Chondrocyte (in vitro differentiated cells): ENCODE measurements at regions not wholly inside any gene's neighbourhood (a gene's known extent, or its start where the extent isn't known, plus 50 kb on each side); places are given as distances from the start of the nearest gene placed in this dataset.

Experiments
- DNase-seq: peaks from one replicate; pipeline ENCODE4 v3.0.0; 2021; ENCODE audit warnings: mixed read lengths, low spot score
- H3K27ac Mint-ChIP-seq: one replicate; pipeline ENCODE4 v1.8.0; 2021; ENCODE audit warnings: mild to moderate bottlenecking, moderate library complexity, mixed read lengths; ENCODE audit not compliant: unreplicated experiment
- H3K27me3 Mint-ChIP-seq: 2 replicates; pipeline ENCODE4 v1.8.0; 2021; ENCODE audit warnings: low read depth, mixed read lengths
- H3K36me3 Mint-ChIP-seq: 2 replicates; pipeline ENCODE4 v1.8.0; 2021; ENCODE audit warnings: low read depth, mixed read lengths
- H3K4me1 Mint-ChIP-seq: 2 replicates; pipeline ENCODE4 v1.8.0; 2021; ENCODE audit warnings: low read depth, mild to moderate bottlenecking, mixed read lengths
- H3K4me3 Mint-ChIP-seq: one replicate; pipeline ENCODE4 v1.8.0; 2021; ENCODE audit warnings: mild to moderate bottlenecking, moderate library complexity, mixed read lengths; ENCODE audit not compliant: unreplicated experiment
- H3K9me3 Mint-ChIP-seq: 2 replicates; pipeline ENCODE4 v1.8.0; 2021; ENCODE audit warnings: low read depth, mixed read lengths
- TF ChIP-seq, protein P1 (sequence below): fragments of 200-600 bp; sonication (generic); IDR thresholded peaks from 2 replicates; pipeline ENCODE4 v1.5.0; 2021; ENCODE audit warnings: antibody characterized with exemption, mild to moderate bottlenecking, moderate library complexity

DNA sequence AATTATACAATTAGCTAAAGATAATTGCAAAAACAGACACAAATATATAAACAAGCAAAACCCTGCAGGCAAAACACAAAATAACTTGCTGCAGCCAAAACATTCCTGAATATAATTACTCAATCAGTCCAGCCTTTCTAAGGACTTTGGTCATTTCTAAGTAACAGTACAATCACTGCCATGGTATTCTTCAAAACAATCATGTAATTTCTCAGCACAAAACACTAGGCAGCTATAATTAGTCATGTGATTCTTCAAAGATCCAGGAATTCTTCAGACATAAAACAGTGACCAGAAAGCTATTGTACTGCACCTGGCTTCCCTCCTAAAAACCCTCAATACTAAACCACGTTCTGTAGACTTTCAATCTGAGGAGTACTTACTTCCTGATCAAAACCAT is 881.1 kb downstream of the EPHA7 start:
- no peaks in the 10 kb centered on the region for H3K9me3 Mint-ChIP-seq
- TF ChIP-seq, protein P1, sequence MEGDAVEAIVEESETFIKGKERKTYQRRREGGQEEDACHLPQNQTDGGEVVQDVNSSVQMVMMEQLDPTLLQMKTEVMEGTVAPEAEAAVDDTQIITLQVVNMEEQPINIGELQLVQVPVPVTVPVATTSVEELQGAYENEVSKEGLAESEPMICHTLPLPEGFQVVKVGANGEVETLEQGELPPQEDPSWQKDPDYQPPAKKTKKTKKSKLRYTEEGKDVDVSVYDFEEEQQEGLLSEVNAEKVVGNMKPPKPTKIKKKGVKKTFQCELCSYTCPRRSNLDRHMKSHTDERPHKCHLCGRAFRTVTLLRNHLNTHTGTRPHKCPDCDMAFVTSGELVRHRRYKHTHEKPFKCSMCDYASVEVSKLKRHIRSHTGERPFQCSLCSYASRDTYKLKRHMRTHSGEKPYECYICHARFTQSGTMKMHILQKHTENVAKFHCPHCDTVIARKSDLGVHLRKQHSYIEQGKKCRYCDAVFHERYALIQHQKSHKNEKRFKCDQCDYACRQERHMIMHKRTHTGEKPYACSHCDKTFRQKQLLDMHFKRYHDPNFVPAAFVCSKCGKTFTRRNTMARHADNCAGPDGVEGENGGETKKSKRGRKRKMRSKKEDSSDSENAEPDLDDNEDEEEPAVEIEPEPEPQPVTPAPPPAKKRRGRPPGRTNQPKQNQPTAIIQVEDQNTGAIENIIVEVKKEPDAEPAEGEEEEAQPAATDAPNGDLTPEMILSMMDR, result no peak
- H3K27me3 Mint-ChIP-seq, result no peaks in the 10 kb centered on the region
- no peaks in the 10 kb centered on the region for H3K36me3 Mint-ChIP-seq
- no peak overlapping the region for H3K4me3 Mint-ChIP-seq
- no peak overlapping the region for H3K27ac Mint-ChIP-seq
- no peak for DNase-seq
- H3K4me1 Mint-ChIP-seq, result peaks cover 8% of the 10 kb centered on the region

DNA sequence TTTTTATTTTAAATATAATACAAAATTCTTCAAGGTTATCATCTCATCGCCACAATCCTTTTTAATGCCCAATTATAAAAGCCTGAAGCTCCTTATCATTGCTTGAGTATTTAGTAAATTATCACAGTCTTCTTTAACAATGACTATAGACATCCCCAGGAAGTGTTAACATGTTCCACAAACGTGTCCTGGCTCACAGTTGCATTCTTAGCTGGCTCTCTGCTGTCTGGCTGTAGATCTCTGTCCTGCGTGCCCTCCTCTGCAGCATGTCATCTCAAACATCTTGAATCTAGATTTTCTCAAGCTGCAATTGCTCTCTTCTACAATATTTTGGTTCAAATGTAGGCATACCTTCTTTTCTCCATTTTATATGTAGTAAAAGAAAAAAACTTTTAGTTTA is 885.2 kb downstream of the EPHA7 start:
- Mint-ChIP-seq H3K36me3 (no peaks in the 10 kb centered on the region), H3K27ac (no peak overlapping the region), H3K4me1 (no peaks in the 10 kb centered on the region), H3K27me3 (no peaks in the 10 kb centered on the region), H3K4me3 (no peak overlapping the region), H3K9me3 (no peaks in the 10 kb centered on the region)
- DNase-seq, result no peak
- TF ChIP-seq, protein P1, result no peak

DNA sequence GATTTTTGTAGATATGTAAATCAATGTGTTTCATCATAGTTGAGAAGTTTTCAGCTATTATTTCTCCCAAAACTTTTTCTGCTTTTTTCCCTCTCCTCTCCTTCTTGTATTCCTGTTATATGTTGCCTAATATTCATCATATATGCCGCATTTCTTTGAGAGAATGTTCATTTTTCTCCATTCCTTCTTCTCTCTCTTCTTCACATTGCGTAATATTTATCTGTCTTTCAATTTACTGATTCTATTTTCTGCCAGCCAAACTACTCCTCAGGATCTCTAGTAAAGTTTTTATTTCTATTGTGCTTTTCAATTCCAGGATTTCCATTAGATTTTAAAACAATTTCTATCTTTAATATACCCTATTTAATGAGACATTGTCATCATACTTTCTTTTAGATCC is 896.8 kb downstream of the EPHA7 start:
- Mint-ChIP-seq H3K27me3 (no peaks in the 10 kb centered on the region), H3K4me3 (no peak overlapping the region), H3K36me3 (peaks cover 6% of the 10 kb centered on the region), H3K9me3 (peaks cover 32% of the 10 kb centered on the region), H3K4me1 (no peaks in the 10 kb centered on the region), H3K27ac (no peak overlapping the region)
- TF ChIP-seq, protein P1, result no peak
- DNase-seq, result no peak

DNA sequence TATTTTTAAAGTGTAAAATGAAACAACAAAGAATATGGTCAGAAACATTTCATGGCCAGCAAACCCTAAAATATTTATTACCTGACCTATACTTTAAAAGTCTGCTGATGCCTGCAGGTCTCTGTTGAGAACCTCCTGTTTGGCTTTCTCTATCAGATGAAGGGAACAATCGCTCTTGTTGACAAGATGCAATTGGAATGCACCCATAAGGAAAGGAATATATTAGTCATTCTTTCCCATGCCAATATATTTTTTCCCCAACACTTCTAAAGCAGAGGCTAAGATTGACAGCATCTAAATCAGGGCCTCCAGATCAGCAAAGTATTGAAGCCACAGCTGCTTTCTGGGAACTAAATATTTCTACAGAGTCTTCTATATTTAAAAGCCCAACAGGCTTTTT is 897.8 kb downstream of the EPHA7 start:
- no peak overlapping the region for H3K4me3 Mint-ChIP-seq
- H3K36me3 Mint-ChIP-seq, result peaks cover 6% of the 10 kb centered on the region
- DNase-seq, result no peak
- TF ChIP-seq, protein P1, result no peak
- H3K9me3 Mint-ChIP-seq, result peaks cover 32% of the 10 kb centered on the region
- H3K27ac Mint-ChIP-seq, result no peak overlapping the region
- H3K4me1 Mint-ChIP-seq, result no peaks in the 10 kb centered on the region
- no peaks in the 10 kb centered on the region for H3K27me3 Mint-ChIP-seq

DNA sequence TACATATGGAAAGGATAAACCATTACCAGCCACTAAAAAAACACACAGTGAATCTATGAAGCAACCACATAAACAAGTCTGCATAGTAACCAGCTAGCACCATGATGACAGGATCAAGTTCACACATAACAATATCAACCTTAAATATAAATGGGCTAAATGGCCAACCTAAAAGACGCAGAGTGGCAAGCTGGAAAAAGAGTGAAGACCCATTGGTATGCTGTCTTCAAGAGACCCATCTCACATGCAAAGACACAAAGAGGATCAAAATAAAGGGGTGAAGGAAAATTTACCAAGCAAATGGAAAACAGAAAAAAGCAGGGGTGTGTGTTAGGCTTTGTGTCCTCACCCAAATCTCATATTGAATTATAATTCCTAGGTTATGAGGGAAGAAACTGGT is 909.2 kb downstream of the EPHA7 start:
- Mint-ChIP-seq H3K27me3 (no peaks in the 10 kb centered on the region), H3K27ac (no peak overlapping the region), H3K4me1 (no peaks in the 10 kb centered on the region), H3K9me3 (peaks cover 26% of the 10 kb centered on the region), H3K36me3 (peaks cover 6% of the 10 kb centered on the region), H3K4me3 (no peak overlapping the region)
- DNase-seq, result no peak
- TF ChIP-seq, protein P1, result no peak
